Left ventricle myocardium inferior (tissue), 1 donor: ENCODE measurements at regions not wholly inside any gene's neighbourhood (a gene's known extent, or its start where the extent isn't known, plus 50 kb on each side); places are given as distances from the start of the nearest gene placed in this dataset.

Experiments
- DNase-seq: peaks from one replicate; pipeline ENCODE4 v3.0.0-alpha.2; 2020
- H3K27ac ChIP-seq: fragments of 200-600 bp; replicated peaks from 2 replicates; pipeline ENCODE4 v1.8.0; 2021
- H3K27me3 ChIP-seq: fragments of 200-600 bp; 2 replicates; pipeline ENCODE4 v1.8.0; 2021; ENCODE audit warnings: low read depth
- H3K36me3 ChIP-seq: fragments of 200-600 bp; 2 replicates; pipeline ENCODE4 v1.8.0; 2021
- H3K4me1 ChIP-seq: fragments of 200-600 bp; 2 replicates; pipeline ENCODE4 v1.8.0; 2021
- H3K4me3 ChIP-seq: fragments of 200-600 bp; 2 replicates; pipeline ENCODE4 v1.8.0; 2021; ENCODE audit warnings: mild to moderate bottlenecking, moderate library complexity
- H3K9me3 ChIP-seq: fragments of 200-600 bp; replicated peaks from 2 replicates; pipeline ENCODE4 v1.8.0; 2021
- CTCF ChIP-seq: fragments of 200-600 bp; IDR thresholded peaks from 2 replicates; pipeline ENCODE4 v1.8.0; 2021; ENCODE audit warnings: antibody characterized with exemption, mild to moderate bottlenecking, borderline replicate concordance
- intact Hi-C: fragments of 100-400 bp; cut with micrococcal nuclease; formaldehyde crosslinking; loops from one replicate; pipeline ENCODE4 v1.11.0; 2022
- donor health status: DM: no; HTN: yes; CAD: no; lungs with severe emphysema.

DNA sequence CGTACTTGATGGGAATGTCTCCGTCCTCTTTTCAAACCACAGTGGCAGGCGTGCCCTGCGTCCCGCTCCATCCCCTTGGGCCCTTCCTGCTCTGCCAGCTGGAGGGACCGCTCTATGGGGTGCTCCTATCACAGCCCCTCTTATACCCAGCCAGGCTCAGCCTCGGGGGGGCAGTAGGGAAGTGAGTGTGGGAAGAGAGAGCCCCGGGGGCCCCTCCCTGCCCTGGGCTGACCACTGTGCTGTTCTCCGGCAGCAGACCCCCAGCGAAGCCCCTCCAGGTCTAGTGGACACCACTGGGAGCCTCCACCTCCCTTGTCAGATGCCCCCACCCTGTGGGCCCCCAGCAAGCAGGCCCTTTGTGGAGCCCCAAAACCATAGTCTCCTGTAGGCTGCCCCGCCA lies 572.5 kb downstream of the BRD1 start:
- H3K4me3 ChIP-seq: no peak overlapping the region
- peaks cover 49% of the 10 kb centered on the region for H3K27me3 ChIP-seq
- no peak for DNase-seq
- no peak overlapping the region for H3K27ac ChIP-seq
- no peak for TF ChIP-seq CTCF
- no peaks in the 10 kb centered on the region for H3K4me1 ChIP-seq
- H3K9me3 ChIP-seq: no peaks in the 10 kb centered on the region
- H3K36me3 ChIP-seq: no peaks in the 10 kb centered on the region
- intact Hi-C loops: no loop called here

DNA sequence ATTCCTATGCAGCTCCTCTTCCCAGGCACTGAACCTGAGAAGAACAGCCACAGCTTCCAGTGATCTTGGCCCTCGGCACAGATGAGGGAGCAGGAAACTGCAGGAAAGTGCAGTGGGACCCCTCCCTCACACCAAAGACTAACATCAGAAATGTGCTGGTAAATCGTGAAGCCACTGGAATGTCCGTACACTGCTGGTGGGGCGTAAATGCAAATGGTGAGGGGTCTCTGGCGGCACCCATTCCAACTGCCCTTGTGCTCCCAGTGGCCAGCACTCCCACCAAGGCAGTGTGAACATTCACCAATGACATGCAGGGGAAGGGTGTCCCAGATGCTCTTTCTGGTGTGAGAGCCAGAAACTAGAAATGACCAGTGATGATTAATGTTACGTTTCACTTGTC lies 574.0 kb downstream of the BRD1 start:
- intact Hi-C loops: no loop called here
- H3K27ac ChIP-seq: no peak overlapping the region
- H3K4me1 ChIP-seq: no peaks in the 10 kb centered on the region
- H3K36me3 ChIP-seq: no peaks in the 10 kb centered on the region
- no peaks in the 10 kb centered on the region for H3K9me3 ChIP-seq
- no peak for DNase-seq
- TF ChIP-seq CTCF: no peak
- peaks cover 51% of the 10 kb centered on the region for H3K27me3 ChIP-seq
- no peak overlapping the region for H3K4me3 ChIP-seq

GRCh38 chr22:49251371-49251770 lies 576.3 kb downstream of the BRD1 start:
- no peak overlapping the region for H3K4me3 ChIP-seq
- intact Hi-C loops: no loop called here
- no peak for TF ChIP-seq CTCF
- DNase-seq: no peak
- peaks cover 51% of the 10 kb centered on the region for H3K27me3 ChIP-seq
- no peak overlapping the region for H3K27ac ChIP-seq
- H3K36me3 ChIP-seq: no peaks in the 10 kb centered on the region
- no peaks in the 10 kb centered on the region for H3K9me3 ChIP-seq
- no peaks in the 10 kb centered on the region for H3K4me1 ChIP-seq

DNA sequence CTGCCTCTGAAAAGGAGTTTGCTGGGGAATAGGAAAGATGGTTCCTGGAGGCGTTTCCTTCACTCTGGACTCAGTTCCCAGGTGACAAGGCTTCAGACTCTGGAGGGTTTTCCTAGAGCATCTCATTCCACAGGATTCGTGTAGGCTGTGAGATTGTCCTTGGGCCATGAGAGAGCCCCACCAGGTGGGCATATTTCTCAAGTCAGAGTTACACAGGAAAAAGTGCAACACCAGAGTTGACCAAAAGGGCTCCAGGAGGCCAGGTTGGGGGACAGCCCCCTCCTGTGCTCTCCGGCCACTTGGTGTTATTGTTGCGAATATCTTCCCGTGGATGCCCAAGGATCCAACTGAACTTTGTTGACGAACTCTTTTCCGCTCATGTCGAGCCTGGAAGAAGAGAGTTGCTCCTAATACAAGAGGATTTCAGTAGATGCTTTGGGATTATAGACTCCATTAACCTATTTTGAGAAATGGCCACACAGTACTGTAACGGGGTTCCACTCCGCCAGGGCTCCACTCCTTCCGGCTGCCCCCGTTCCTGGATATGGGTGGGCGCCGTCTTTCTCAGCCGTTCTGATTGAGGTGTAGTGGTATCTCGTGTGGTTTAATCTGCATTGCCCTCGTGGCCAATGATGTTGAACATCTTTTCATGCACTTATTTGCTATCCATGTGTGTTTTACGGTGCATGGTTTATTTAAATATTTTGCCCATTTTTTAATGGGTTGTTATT lies 580.3 kb downstream of the BRD1 start:
- intact Hi-C loops: no loop called here
- Histone ChIP-seq H3K27me3 (peaks cover 41% of the 10 kb centered on the region), H3K4me3 (no peak overlapping the region), H3K4me1 (no peaks in the 10 kb centered on the region), H3K36me3 (no peaks in the 10 kb centered on the region), H3K9me3 (no peaks in the 10 kb centered on the region), H3K27ac (no peak overlapping the region)
- no peak for TF ChIP-seq CTCF
- DNase-seq: no peak

DNA sequence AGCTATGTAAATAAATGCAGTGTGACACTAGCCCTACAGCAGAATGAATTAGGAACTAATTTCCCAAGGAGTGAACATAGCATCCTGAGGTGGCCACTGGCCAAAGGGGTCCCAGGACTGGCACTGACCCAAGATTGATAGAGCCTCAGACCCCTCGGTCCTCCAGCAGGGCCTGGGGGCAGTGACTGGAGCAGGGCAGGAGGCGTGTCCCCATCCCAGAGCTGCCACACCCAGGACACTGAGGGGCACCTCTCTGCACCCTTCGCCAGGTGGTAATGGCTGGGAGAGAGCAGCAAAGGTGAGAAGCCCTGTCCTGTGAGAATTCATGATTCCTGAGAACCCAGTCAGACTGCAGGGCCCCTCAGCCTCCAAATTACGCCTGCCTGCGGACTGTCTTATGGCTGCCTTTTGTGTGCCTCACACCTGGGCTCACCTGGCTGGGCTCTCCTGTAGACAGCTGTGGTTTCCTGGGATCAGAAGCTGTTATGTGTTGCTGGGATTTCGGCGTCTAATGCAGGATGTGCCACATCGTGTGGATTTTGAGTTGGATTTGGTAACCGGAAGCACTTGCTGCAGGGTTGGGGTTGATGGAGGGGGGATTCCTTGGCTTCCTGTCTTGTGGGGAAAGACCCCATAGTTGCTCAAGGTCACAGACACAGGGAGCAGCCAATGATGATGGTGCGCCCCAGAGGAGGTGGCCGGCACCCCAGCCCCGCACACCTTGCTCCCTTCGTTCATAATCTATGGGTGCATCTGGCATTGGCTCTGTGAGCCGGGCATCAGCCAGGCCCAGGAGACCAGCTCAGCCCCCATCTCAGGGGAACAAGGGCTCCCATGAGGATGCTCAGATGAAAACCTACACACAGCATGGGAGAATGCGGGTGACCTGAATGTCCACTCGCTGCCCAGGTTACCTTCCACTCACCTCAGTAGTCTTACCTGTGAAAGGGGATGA lies 582.9 kb downstream of the BRD1 start:
- Histone ChIP-seq H3K27ac (no peak overlapping the region), H3K27me3 (peaks cover 38% of the 10 kb centered on the region), H3K9me3 (no peaks in the 10 kb centered on the region), H3K36me3 (no peaks in the 10 kb centered on the region), H3K4me3 (no peak overlapping the region), H3K4me1 (no peaks in the 10 kb centered on the region)
- no peak for DNase-seq
- no peak for TF ChIP-seq CTCF
- intact Hi-C loops: no loop called here
